Left ventricle myocardium inferior (tissue), 1 donor: ENCODE measurements at regions not wholly inside any gene's neighbourhood (a gene's known extent, or its start where the extent isn't known, plus 50 kb on each side); places are given as distances from the start of the nearest gene placed in this dataset.

ENCODE experiments used
- DNase-seq: peaks from one replicate; pipeline ENCODE4 v3.0.0-alpha.2; 2020
- H3K27ac ChIP-seq: fragments of 200-600 bp; replicated peaks from 2 replicates; pipeline ENCODE4 v1.8.0; 2021
- H3K27me3 ChIP-seq: fragments of 200-600 bp; 2 replicates; pipeline ENCODE4 v1.8.0; 2021; ENCODE audit warnings: low read depth
- H3K36me3 ChIP-seq: fragments of 200-600 bp; 2 replicates; pipeline ENCODE4 v1.8.0; 2021
- H3K4me1 ChIP-seq: fragments of 200-600 bp; 2 replicates; pipeline ENCODE4 v1.8.0; 2021
- H3K4me3 ChIP-seq: fragments of 200-600 bp; 2 replicates; pipeline ENCODE4 v1.8.0; 2021; ENCODE audit warnings: mild to moderate bottlenecking, moderate library complexity
- H3K9me3 ChIP-seq: fragments of 200-600 bp; replicated peaks from 2 replicates; pipeline ENCODE4 v1.8.0; 2021
- CTCF ChIP-seq: fragments of 200-600 bp; IDR thresholded peaks from 2 replicates; pipeline ENCODE4 v1.8.0; 2021; ENCODE audit warnings: antibody characterized with exemption, mild to moderate bottlenecking, borderline replicate concordance
- intact Hi-C: fragments of 100-400 bp; cut with micrococcal nuclease; formaldehyde crosslinking; loops from one replicate; pipeline ENCODE4 v1.11.0; 2022
- donor health status: DM: no; HTN: yes; CAD: no; lungs with severe emphysema.

DNA sequence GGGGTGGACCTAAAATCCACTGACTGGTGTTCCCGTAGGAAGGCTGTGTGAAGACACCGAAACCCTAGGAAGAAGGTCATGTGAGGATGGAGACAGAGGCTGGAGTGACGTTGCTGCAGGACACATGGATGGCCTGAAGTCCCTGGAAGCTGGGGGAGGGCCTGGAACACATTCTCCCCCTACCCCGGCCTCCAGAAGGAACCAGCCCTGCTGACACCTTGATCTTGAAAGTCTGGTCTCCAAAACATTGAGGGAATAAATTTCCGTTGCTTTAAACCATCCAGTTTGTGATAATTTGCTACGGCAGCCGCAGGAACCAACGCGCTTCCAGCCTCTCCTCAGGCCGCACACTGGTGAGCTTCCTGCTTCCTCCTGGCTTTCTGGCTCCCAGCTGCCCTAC, 288.2 kb downstream of the GLRX3 start:
- intact Hi-C loops: no loop called here
- DNase-seq: no peak
- H3K4me3 ChIP-seq: no peak overlapping the region
- no peaks in the 10 kb centered on the region for H3K4me1 ChIP-seq
- no peak for TF ChIP-seq CTCF
- H3K9me3 ChIP-seq: no peaks in the 10 kb centered on the region
- H3K27ac ChIP-seq: no peak overlapping the region
- H3K36me3 ChIP-seq: no peaks in the 10 kb centered on the region
- H3K27me3 ChIP-seq: peaks cover 61% of the 10 kb centered on the region

DNA sequence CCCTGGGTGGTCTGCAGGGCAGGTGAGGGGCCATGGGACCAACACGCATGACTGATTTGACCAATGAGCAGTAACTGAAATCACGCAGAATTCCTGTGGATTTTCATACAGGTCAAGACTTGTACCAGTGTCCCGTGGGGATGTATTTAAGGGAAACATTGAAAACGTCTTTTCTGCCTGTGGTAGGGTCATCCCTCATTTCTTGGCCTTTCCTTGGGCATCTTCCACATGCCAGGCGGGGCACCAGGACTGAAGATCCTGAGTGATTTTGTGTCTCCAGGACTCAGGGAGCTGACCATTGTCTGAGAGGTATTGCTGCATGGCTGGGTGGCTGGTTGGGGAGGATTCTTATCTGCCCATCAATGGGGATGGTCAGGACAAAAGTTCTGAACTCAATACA, 289.0 kb downstream of the GLRX3 start:
- H3K27ac ChIP-seq: no peak overlapping the region
- no peaks in the 10 kb centered on the region for H3K4me1 ChIP-seq
- no peaks in the 10 kb centered on the region for H3K9me3 ChIP-seq
- H3K4me3 ChIP-seq: no peak overlapping the region
- TF ChIP-seq CTCF: no peak
- intact Hi-C loops: no loop called here
- H3K36me3 ChIP-seq: no peaks in the 10 kb centered on the region
- no peak for DNase-seq
- H3K27me3 ChIP-seq: peaks cover 53% of the 10 kb centered on the region

- H3K9me3 ChIP-seq: no peaks in the 10 kb centered on the region
- no peak for TF ChIP-seq CTCF
- no peak for DNase-seq
- no peaks in the 10 kb centered on the region for H3K4me1 ChIP-seq
- H3K36me3 ChIP-seq: no peaks in the 10 kb centered on the region
- H3K27ac ChIP-seq: no peak overlapping the region
- H3K27me3 ChIP-seq: peaks cover 53% of the 10 kb centered on the region
- no peak overlapping the region for H3K4me3 ChIP-seq
- intact Hi-C loops: no loop called here
Observed at GRCh38 chr10:130425881-130426435, 289.8 kb downstream of the GLRX3 start.

- Histone ChIP-seq H3K9me3 (no peaks in the 10 kb centered on the region), H3K27me3 (peaks cover 45% of the 10 kb centered on the region), H3K4me1 (no peaks in the 10 kb centered on the region), H3K36me3 (no peaks in the 10 kb centered on the region), H3K27ac (no peak overlapping the region), H3K4me3 (no peak overlapping the region)
- DNase-seq: no peak
- no peak for TF ChIP-seq CTCF
- intact Hi-C loops: no loop called here
Observed at GRCh38 chr10:130427216-130427722, 291.1 kb downstream of the GLRX3 start.

GRCh38 chr10:130428936-130429335, 292.7 kb downstream of the GLRX3 start:
- Histone ChIP-seq H3K36me3 (no peaks in the 10 kb centered on the region), H3K27ac (no peak overlapping the region), H3K27me3 (peaks cover 32% of the 10 kb centered on the region), H3K4me1 (no peaks in the 10 kb centered on the region), H3K4me3 (no peak overlapping the region), H3K9me3 (no peaks in the 10 kb centered on the region)
- TF ChIP-seq CTCF: no peak
- no peak for DNase-seq
- intact Hi-C loops: no loop called here

DNA sequence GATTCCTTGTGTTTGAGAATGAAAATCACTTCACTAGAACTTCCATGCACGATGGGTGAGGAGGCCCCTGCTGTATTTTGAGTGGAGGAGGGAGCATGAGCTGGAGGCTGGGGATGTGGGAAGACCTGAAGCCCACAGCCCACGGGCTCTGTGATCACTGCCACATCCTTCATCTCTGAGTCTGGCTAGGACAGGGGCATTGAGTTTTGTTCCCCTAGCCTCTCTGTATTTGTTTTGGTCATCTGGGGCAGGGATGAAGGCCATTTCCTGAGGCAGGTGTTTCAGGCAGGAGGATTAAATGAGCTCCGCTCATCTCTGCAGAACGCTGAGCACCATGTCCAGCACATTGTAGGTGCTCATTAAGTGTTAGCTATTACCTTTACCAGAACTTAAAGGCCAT, 293.6 kb downstream of the GLRX3 start:
- H3K4me3 ChIP-seq: no peak overlapping the region
- no peaks in the 10 kb centered on the region for H3K9me3 ChIP-seq
- TF ChIP-seq CTCF: no peak

More for the DNA sequence above, 293.6 kb downstream of the GLRX3 start:
- H3K4me1 ChIP-seq: no peaks in the 10 kb centered on the region
- DNase-seq: no peak
- peaks cover 25% of the 10 kb centered on the region for H3K27me3 ChIP-seq
- no peaks in the 10 kb centered on the region for H3K36me3 ChIP-seq
- H3K27ac ChIP-seq: no peak overlapping the region
- intact Hi-C loops: no loop called here
